K562 (cell line): ENCODE measurements at regions not wholly inside any gene's neighbourhood (a gene's known extent, or its start where the extent isn't known, plus 50 kb on each side); places are given as distances from the start of the nearest gene placed in this dataset.

Experiments
- ATAC-seq: fragments of 200-7000 bp; cut with Tn5 transposase; 3 replicates; pipeline ENCODE4 v1.9.1; 2020; ENCODE audit warnings: moderate library complexity
- BruUV-seq: library from RNA; stranded (reverse); fragments of 400-500 nt; replicated peaks from 2 replicates; lab custom pipeline; 2021; lab: Mats Ljungman, UMichigan
- CTCF ChIA-PET: fragments of 300-600 bp; formaldehyde crosslinking; extraction: SDS; loops from one replicate; lab custom pipeline; 2021; ENCODE audit warnings: low intra/inter-chr PET ratio; lab: Yijun Ruan, JAX
- POLR2A ChIA-PET: fragments of 300-600, 350-650 bp; sonication (Branson Sonifier 250); formaldehyde crosslinking; extraction: SDS; loops from one replicate; lab custom pipeline; 2021; ENCODE audit warnings: antibody characterized with exemption, inconsistent platforms; lab: Yijun Ruan, JAX
- DNase-seq, 4 experiments: peaks; one replicate each; pipeline versions ENCODE4 v3.0.0 to v3.0.0-alpha.2; 2011 to 2018; ENCODE audit warnings: low spot score in 3 of 4, mixed read lengths in 3 of 4; ENCODE audit errors: extremely low read depth in 1 of 4
- FAIRE-seq: peaks from 2 replicates; lab custom pipeline; 2011; peaks lifted over from hg19 to GRCh38; lab: Jason Lieb, UNC
- H2AFZ ChIP-seq: 2 replicates; pipeline ENCODE4 v1.6.0; 2011; ENCODE audit warnings: low read depth, low read length, control low read depth, inconsistent platforms
- H3K27ac ChIP-seq: fragments of 200-600 bp; 3 replicates; pipeline ENCODE4 v1.8.0; 2011; ENCODE audit warnings: low read depth, mild to moderate bottlenecking, control low read depth, inconsistent platforms, low read length, moderate library complexity, mixed read lengths; ENCODE audit errors: extremely low read depth
- H3K27me3 ChIP-seq, 2 experiments: fragments of 300-600 bp in 1 of 2; 2 replicates in 1 of 2; 3 replicates in 1 of 2; pipeline versions ENCODE4 v1.6.0 to v1.8.0; 2011; ENCODE audit warnings: inconsistent platforms in 2 of 2, low read length in 2 of 2, mild to moderate bottlenecking in 1 of 2, mixed read lengths in 1 of 2, moderate library complexity in 1 of 2; ENCODE audit not compliant: control insufficient read depth in 2 of 2, insufficient read depth in 2 of 2
- H3K36me3 ChIP-seq: fragments of 300-600 bp; 3 replicates; pipeline ENCODE4 v1.8.0; 2011; ENCODE audit warnings: mild to moderate bottlenecking, low read length, inconsistent platforms; ENCODE audit not compliant: control insufficient read depth, insufficient read depth
- H3K4me1 ChIP-seq, 2 experiments: fragments of 200-600 bp in 1 of 2; replicated peaks in 1 of 2; 2 replicates in 1 of 2; 3 replicates in 1 of 2; pipeline versions ENCODE4 v1.5.1 to v1.8.0; 2011; ENCODE audit warnings: inconsistent platforms in 2 of 2, low read length in 2 of 2, mild to moderate bottlenecking in 1 of 2, mixed read lengths in 1 of 2, moderate library complexity in 1 of 2; ENCODE audit not compliant: control insufficient read depth in 2 of 2, insufficient read depth in 2 of 2
- H3K4me2 ChIP-seq: 2 replicates; pipeline ENCODE4 v1.6.1; 2011; ENCODE audit warnings: low read length, control low read depth, inconsistent platforms, mixed read lengths; ENCODE audit not compliant: insufficient read depth
- H3K4me3 ChIP-seq: fragments of 200-600 bp; sonication (generic), shearing (Covaris generic); 2 replicates; pipeline ENCODE4 v1.5.1; 2016; ENCODE audit warnings: control low read depth, inconsistent platforms
- H3K79me2 ChIP-seq: fragments of 200-600 bp; 3 replicates; pipeline ENCODE4 v1.8.0; 2011; ENCODE audit warnings: low read length, inconsistent platforms; ENCODE audit not compliant: control insufficient read depth, insufficient read depth
- H3K9ac ChIP-seq, 2 experiments: 2 replicates each; pipeline versions ENCODE4 v1.6.0 to v1.6.1; 2011; ENCODE audit warnings: low read depth in 2 of 2, low read length in 2 of 2, control low read depth in 1 of 2, inconsistent platforms in 1 of 2, mild to moderate bottlenecking in 1 of 2, mixed read lengths in 1 of 2; ENCODE audit not compliant: insufficient read depth in 1 of 2
- H3K9me1 ChIP-seq: one replicate; pipeline ENCODE4 v1.6.0; 2011; ENCODE audit warnings: inconsistent platforms, mild to moderate bottlenecking, low read length, moderate library complexity; ENCODE audit not compliant: control insufficient read depth, insufficient read depth
- H3K9me3 ChIP-seq: replicated peaks from 2 replicates; pipeline ENCODE4 v1.5.1; 2011; ENCODE audit warnings: low read depth, low read length, inconsistent platforms; ENCODE audit not compliant: control insufficient read depth, insufficient read depth
- H4K20me1 ChIP-seq: replicated peaks from 2 replicates; pipeline ENCODE4 v1.6.1; 2011; ENCODE audit warnings: low read length, inconsistent platforms, mixed read lengths; ENCODE audit not compliant: control insufficient read depth, insufficient read depth
- HDAC2 ChIP-seq: fragments of 450-650 bp; IDR thresholded peaks from 2 replicates; pipeline ENCODE4 v1.6.1; 2016; ENCODE audit warnings: mild to moderate bottlenecking
- NFXL1 ChIP-seq: fragments of 450-650 bp; formaldehyde crosslinking; IDR thresholded peaks from 2 replicates; pipeline ENCODE4 v1.4.0; 2021; ENCODE audit warnings: mild to moderate bottlenecking
- NR3C1 ChIP-seq: sonication (generic); formaldehyde crosslinking; IDR thresholded peaks from 2 replicates; pipeline ENCODE4 v1.8.1; 2022; ENCODE audit warnings: missing genetic modification reagents
- YBX1 ChIP-seq: fragments of 450-650 bp; IDR thresholded peaks from 2 replicates; pipeline ENCODE4 v1.7.1; 2016; ENCODE audit warnings: mild to moderate bottlenecking
- ZNF253 ChIP-seq: fragments of 250-450 bp; sonication (Bioruptor Pico); conservative IDR thresholded peaks from 2 replicates; pipeline ENCODE4 v1.6.1; 2021; ENCODE audit warnings: mild to moderate bottlenecking
- WGBS: fragments of 100-300 bp; shearing (Covaris generic); methylation state at CpG from one replicate; pipeline ENCODE4 v1.1.6; 2016; ENCODE audit warnings: low coverage, mixed read lengths; ENCODE audit not compliant: insufficient coverage; ENCODE audit errors: missing lambda C conversion rate; 5-methylcytosine and 5-hydroxymethylcytosine counted together
- in situ Hi-C: fragments of 300-500 bp; cut with MboI; formaldehyde crosslinking; loops from 4 replicates; pipeline ENCODE4 v1.15.0; 2018; ENCODE audit warnings: inconsistent platforms, mixed read lengths
- intact Hi-C: fragments of 100-400 bp; cut with micrococcal nuclease; formaldehyde crosslinking; loops from 2 replicates; pipeline ENCODE4 v1.14.2; 2022
- TF ChIP-seq, protein P1 (sequence below), 2 experiments: fragments of 450-650 bp; formaldehyde crosslinking in 1 of 2; IDR thresholded peaks; 2 replicates each; pipeline versions ENCODE4 v1.4.0 to v1.6.1; 2014 to 2020; ENCODE audit warnings: mild to moderate bottlenecking in 2 of 2, borderline replicate concordance in 1 of 2, low read depth in 1 of 2
- TF ChIP-seq, protein P2 (sequence below): fragments of 450-650 bp; IDR thresholded peaks from one replicate; pipeline ENCODE4 v1.6.1; 2018; ENCODE audit warnings: mild to moderate bottlenecking, moderate library complexity; ENCODE audit not compliant: partially characterized antibody
- TF ChIP-seq, protein P3 (sequence below): sonication (generic); formaldehyde crosslinking; IDR thresholded peaks from 2 replicates; pipeline ENCODE4 v1.8.1; 2023; ENCODE audit warnings: mild to moderate bottlenecking, missing genetic modification reagents

DNA sequence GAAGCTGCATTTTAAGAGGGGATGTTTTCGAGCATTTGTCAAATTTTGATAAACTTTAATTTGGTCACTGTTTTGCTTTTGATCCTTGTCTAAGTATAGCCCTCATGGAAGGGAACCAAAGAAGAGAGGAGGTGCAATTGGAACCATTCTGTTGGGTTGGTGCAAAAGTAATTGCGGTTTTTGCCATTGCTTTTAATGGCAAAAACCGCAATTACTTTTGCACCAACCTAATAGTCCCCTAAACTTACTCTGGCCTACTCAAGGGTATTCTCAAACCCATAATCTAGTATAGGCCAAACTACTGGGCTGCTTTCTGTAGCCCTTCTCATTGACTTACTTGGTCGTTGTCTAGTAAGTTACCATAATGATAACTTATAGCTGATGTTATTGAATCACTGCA is 634.7 kb downstream of the MAFB start:
- POLR2A ChIA-PET = no interaction called here
- WGBS = 4% methylated on average over 4 of the region's 4 CpGs

More for the DNA sequence above, 634.7 kb downstream of the MAFB start:
- TF ChIP-seq ZNF253 (no peak), NFXL1 (no peak), YBX1 (no peak), HDAC2 (no peak), NR3C1 (CRISPR knock-in tag) (no peak)
- TF ChIP-seq, protein P1, sequence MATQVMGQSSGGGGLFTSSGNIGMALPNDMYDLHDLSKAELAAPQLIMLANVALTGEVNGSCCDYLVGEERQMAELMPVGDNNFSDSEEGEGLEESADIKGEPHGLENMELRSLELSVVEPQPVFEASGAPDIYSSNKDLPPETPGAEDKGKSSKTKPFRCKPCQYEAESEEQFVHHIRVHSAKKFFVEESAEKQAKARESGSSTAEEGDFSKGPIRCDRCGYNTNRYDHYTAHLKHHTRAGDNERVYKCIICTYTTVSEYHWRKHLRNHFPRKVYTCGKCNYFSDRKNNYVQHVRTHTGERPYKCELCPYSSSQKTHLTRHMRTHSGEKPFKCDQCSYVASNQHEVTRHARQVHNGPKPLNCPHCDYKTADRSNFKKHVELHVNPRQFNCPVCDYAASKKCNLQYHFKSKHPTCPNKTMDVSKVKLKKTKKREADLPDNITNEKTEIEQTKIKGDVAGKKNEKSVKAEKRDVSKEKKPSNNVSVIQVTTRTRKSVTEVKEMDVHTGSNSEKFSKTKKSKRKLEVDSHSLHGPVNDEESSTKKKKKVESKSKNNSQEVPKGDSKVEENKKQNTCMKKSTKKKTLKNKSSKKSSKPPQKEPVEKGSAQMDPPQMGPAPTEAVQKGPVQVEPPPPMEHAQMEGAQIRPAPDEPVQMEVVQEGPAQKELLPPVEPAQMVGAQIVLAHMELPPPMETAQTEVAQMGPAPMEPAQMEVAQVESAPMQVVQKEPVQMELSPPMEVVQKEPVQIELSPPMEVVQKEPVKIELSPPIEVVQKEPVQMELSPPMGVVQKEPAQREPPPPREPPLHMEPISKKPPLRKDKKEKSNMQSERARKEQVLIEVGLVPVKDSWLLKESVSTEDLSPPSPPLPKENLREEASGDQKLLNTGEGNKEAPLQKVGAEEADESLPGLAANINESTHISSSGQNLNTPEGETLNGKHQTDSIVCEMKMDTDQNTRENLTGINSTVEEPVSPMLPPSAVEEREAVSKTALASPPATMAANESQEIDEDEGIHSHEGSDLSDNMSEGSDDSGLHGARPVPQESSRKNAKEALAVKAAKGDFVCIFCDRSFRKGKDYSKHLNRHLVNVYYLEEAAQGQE (IDR thresholded peaks at IDR 0.05; ENCODE audit: borderline replicate concordance) = no peak
- TF ChIP-seq, protein P1 (CRISPR knock-in tag; IDR thresholded peaks at IDR 0.05; ENCODE audit: low read depth) = no peak
- TF ChIP-seq, protein P2, sequence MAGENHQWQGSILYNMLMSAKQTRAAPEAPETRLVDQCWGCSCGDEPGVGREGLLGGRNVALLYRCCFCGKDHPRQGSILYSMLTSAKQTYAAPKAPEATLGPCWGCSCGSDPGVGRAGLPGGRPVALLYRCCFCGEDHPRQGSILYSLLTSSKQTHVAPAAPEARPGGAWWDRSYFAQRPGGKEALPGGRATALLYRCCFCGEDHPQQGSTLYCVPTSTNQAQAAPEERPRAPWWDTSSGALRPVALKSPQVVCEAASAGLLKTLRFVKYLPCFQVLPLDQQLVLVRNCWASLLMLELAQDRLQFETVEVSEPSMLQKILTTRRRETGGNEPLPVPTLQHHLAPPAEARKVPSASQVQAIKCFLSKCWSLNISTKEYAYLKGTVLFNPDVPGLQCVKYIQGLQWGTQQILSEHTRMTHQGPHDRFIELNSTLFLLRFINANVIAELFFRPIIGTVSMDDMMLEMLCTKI = no peak
- TF ChIP-seq, protein P3, sequence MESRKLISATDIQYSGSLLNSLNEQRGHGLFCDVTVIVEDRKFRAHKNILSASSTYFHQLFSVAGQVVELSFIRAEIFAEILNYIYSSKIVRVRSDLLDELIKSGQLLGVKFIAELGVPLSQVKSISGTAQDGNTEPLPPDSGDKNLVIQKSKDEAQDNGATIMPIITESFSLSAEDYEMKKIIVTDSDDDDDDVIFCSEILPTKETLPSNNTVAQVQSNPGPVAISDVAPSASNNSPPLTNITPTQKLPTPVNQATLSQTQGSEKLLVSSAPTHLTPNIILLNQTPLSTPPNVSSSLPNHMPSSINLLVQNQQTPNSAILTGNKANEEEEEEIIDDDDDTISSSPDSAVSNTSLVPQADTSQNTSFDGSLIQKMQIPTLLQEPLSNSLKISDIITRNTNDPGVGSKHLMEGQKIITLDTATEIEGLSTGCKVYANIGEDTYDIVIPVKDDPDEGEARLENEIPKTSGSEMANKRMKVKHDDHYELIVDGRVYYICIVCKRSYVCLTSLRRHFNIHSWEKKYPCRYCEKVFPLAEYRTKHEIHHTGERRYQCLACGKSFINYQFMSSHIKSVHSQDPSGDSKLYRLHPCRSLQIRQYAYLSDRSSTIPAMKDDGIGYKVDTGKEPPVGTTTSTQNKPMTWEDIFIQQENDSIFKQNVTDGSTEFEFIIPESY (CRISPR knock-in tag) = no peak
- Histone ChIP-seq H4K20me1 (no peaks in the 10 kb centered on the region), H3K4me2 (no peak overlapping the region), H3K9ac (no peak overlapping the region), H3K27ac (no peak overlapping the region), H2AFZ (no peak overlapping the region), H3K79me2 (no peaks in the 10 kb centered on the region), H3K9me1 (no peaks in the 10 kb centered on the region), H3K4me3 (no peak overlapping the region), H3K9me3 (no peaks in the 10 kb centered on the region; the same call in 1 of the 2 replicates), H3K36me3 (no peaks in the 10 kb centered on the region), H3K27me3 (no peaks in the 10 kb centered on the region), H3K4me1 (no peaks in the 10 kb centered on the region)
- CTCF ChIA-PET = no interaction called here
- DNase-seq (no peak), FAIRE-seq (no peak), ATAC-seq (no peak)
- intact Hi-C loops (no loop called here), in situ Hi-C loops (no loop called here)
- no TSS peak for BruUV-seq
